HFF-Myc (cell line): ENCODE measurements at regions not wholly inside any gene's neighbourhood (a gene's known extent, or its start where the extent isn't known, plus 50 kb on each side); places are given as distances from the start of the nearest gene placed in this dataset.

ENCODE experiments used
- DNase-seq: peaks from one replicate; pipeline ENCODE4 v3.0.0-alpha.2; 2011; ENCODE audit warnings: low read depth; ENCODE audit errors: extremely low read depth
- H3K4me3 ChIP-seq: replicated peaks from 2 replicates; pipeline ENCODE4 v1.5.1; 2011; ENCODE audit warnings: low read depth, mild to moderate bottlenecking, control low read depth, low read length
- CTCF ChIP-seq: IDR thresholded peaks from 2 replicates; pipeline ENCODE4 v1.5.1; 2012; ENCODE audit warnings: mild to moderate bottlenecking, low read depth, low read length, control low read depth; ENCODE audit errors: missing control alignments

GRCh38 chr5:67518227-67518626, 321.6 kb upstream of the CD180 start:
- no peak overlapping the region for H3K4me3 ChIP-seq
- no peak for DNase-seq
- no peak for TF ChIP-seq CTCF

- TF ChIP-seq CTCF, result no peak
- no peak for DNase-seq
- no peak overlapping the region for H3K4me3 ChIP-seq
Measured at GRCh38 chr5:67516948-67517565, 320.5 kb upstream of the CD180 start.

- DNase-seq, result no peak
- TF ChIP-seq CTCF, result no peak
- H3K4me3 ChIP-seq, result no peak overlapping the region
Measured at GRCh38 chr5:67515762-67516161, 319.2 kb upstream of the CD180 start.

GRCh38 chr5:67515020-67515689, 318.6 kb upstream of the CD180 start:
- TF ChIP-seq CTCF, result no peak
- no peak overlapping the region for H3K4me3 ChIP-seq
- no peak for DNase-seq

- no peak for TF ChIP-seq CTCF
- H3K4me3 ChIP-seq, result no peak overlapping the region
- DNase-seq, result no peak
Measured at GRCh38 chr5:67512758-67513157, 316.2 kb upstream of the CD180 start.

GRCh38 chr5:67511911-67512310, 315.3 kb upstream of the CD180 start:
- TF ChIP-seq CTCF, result no peak
- H3K4me3 ChIP-seq, result no peak overlapping the region
- DNase-seq, result no peak

- no peak for TF ChIP-seq CTCF
- no peak for DNase-seq
Measured at GRCh38 chr5:67510204-67510603, 313.6 kb upstream of the CD180 start.

More at GRCh38 chr5:67510204-67510603, 313.6 kb upstream of the CD180 start:
- H3K4me3 ChIP-seq, result no peak overlapping the region
